ENCODE measurements at regions not wholly inside any gene's neighbourhood (a gene's known extent, or its start where the extent isn't known, plus 50 kb on each side); places are given as distances from the start of the nearest gene placed in this dataset.

DNA sequence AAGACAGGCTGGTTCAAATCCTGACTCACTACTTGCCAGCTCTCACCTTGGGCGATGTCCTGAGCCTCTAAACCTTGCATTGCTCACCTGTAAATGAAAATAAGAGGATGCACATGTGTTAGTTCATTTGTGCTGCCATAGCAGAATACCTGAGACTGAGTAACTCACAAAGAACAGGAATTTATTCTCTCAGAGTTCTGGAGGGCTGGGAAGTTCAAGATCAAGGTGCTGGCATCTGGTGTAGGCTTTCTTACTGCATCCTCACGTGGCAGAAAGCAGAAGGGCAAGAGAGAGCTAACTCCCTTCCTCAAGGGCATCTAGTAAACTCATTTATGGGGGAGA, 222.7 kb downstream of the MTHFS start:
- Histone ChIP-seq H3K79me1 (ENCODE audit: insufficient read depth, low read depth, low read length, poor library complexity, severe bottlenecking) (no peaks in the 10 kb centered on the region), H2AK5ac (ENCODE audit: insufficient read length, low read length) (no peak overlapping the region), H3T11ph (ENCODE audit: low read length) (no peak overlapping the region), H3K4me2 (ENCODE audit: insufficient read depth, insufficient read length, low read length) (peak overlapping the region; percentile 8), H4K5ac (ENCODE audit: insufficient read length, low read depth, low read length) (no peak overlapping the region), H3K56ac (ENCODE audit: insufficient read length, low read depth, low read length) (no peak overlapping the region), H3K27ac (ENCODE audit: insufficient read length, low read depth, low read length) (no peak overlapping the region), H3K23me2 (ENCODE audit: insufficient read length, low read depth, low read length, poor library complexity, severe bottlenecking) (no peaks in the 10 kb centered on the region), H3K14ac (ENCODE audit: insufficient read depth, low read length) (no peak overlapping the region), H3K4ac (ENCODE audit: low read depth, low read length) (no peak overlapping the region), H3K18ac (ENCODE audit: insufficient read length, low read depth, low read length) (no peak overlapping the region), H4K8ac (replicated peaks; ENCODE audit: insufficient read length, low read depth, low read length) (no peak overlapping the region), H3K23ac (ENCODE audit: insufficient read length, low read depth, low read length) (no peak overlapping the region), H2BK20ac (ENCODE audit: low read depth, low read length, poor library complexity, severe bottlenecking) (no peak overlapping the region), H2BK5ac (ENCODE audit: insufficient read length, low read length) (no peak overlapping the region), H2AFZ (ENCODE audit: low read length) (no peak overlapping the region), H3K9me3 (ENCODE audit: control insufficient read depth, low read depth, low read length) (no peaks in the 10 kb centered on the region), H3K9ac (ENCODE audit: extremely low read depth, insufficient read length, low read length) (no peak overlapping the region), H2BK120ac (ENCODE audit: low read depth, low read length, poor library complexity, severe bottlenecking) (no peak overlapping the region), H4K20me1 (ENCODE audit: control insufficient read depth, insufficient read depth, insufficient read length) (no peaks in the 10 kb centered on the region), H4K91ac (ENCODE audit: insufficient read length, low read depth, low read length) (no peak overlapping the region), H3K4me1 (ENCODE audit: insufficient read depth, low read length) (peaks cover 5% of the 10 kb centered on the region; the same call in 1 of the 2 replicates), H3K27me3 (ENCODE audit: insufficient read depth, low read length) (no peaks in the 10 kb centered on the region), H2BK12ac (ENCODE audit: insufficient read length, low read depth, low read length) (no peak overlapping the region), H3K79me2 (ENCODE audit: insufficient read depth, low read length) (no peaks in the 10 kb centered on the region), H2BK15ac (ENCODE audit: low read depth, low read length) (no peak overlapping the region)
- peaks cover 0 to 3% (median 0%) of the 10 kb centered on the region in 3 experiments; a peak in 3 of 7 replicates for H3K36me3 Mint-ChIP-seq (ENCODE audit: insufficient read depth in 1 of 3, low read depth in 3 of 3)
- peaks cover 0 to 3% of the 10 kb centered on the region in 2 experiments; a peak in 1 of 5 replicates for H3K9me3 Mint-ChIP-seq
- no peak for DNase-seq
- WGBS (ENCODE audit: extremely low coverage, insufficient read length, low lambda C conversion rate), result no CpG with 5 or more reads among the region's 2 CpGs
- TF ChIP-seq CTCF (conservative IDR thresholded peaks at IDR 0.05), result no peak
- no peak overlapping the region for H3K4me3 Mint-ChIP-seq
- H3K27ac Mint-ChIP-seq, result no peak overlapping the region; a peak in 1 of 7 replicates
- H3K4me1 Mint-ChIP-seq, result peaks cover 28 to 41% of the 10 kb centered on the region in 2 experiments
- H3K27me3 Mint-ChIP-seq (ENCODE audit: low read depth), result peaks cover 8% of the 10 kb centered on the region; the same call in 1 of the 2 replicates
